HEK293T (cell line): ENCODE measurements at regions not wholly inside any gene's neighbourhood (a gene's known extent, or its start where the extent isn't known, plus 50 kb on each side); places are given as distances from the start of the nearest gene placed in this dataset.

ENCODE experiments used
- BHLHE40 ChIP-seq: fragments of 450-650 bp; IDR thresholded peaks from 2 replicates; pipeline ENCODE4 v1.6.1; 2016; ENCODE audit warnings: mild to moderate bottlenecking, moderate library complexity, borderline replicate concordance
- CTBP1 ChIP-seq: fragments of 450-650 bp; IDR thresholded peaks from 2 replicates; pipeline ENCODE4 v1.6.1; 2016; ENCODE audit warnings: borderline replicate concordance
- FOXA1 ChIP-seq: fragments of 450-650 bp; IDR thresholded peaks from 2 replicates; pipeline ENCODE4 v1.6.1; 2016; ENCODE audit warnings: mild to moderate bottlenecking
- FOXK2 ChIP-seq: fragments of 450-650 bp; IDR thresholded peaks from 2 replicates; pipeline ENCODE4 v1.6.1; 2016; ENCODE audit warnings: mild to moderate bottlenecking
- FOXM1 ChIP-seq: fragments of 450-650 bp; IDR thresholded peaks from 2 replicates; pipeline ENCODE4 v1.6.1; 2017; ENCODE audit warnings: mild to moderate bottlenecking, borderline replicate concordance
- L3MBTL2 ChIP-seq: fragments of 450-650 bp; conservative IDR thresholded peaks from 2 replicates; pipeline ENCODE4 v1.6.1; 2016; ENCODE audit warnings: mild to moderate bottlenecking
- LEF1 ChIP-seq: fragments of 450-650 bp; IDR thresholded peaks from 2 replicates; pipeline ENCODE4 v1.6.1; 2017; ENCODE audit warnings: mild to moderate bottlenecking, borderline replicate concordance
- NFRKB ChIP-seq: fragments of 450-650 bp; IDR thresholded peaks from 2 replicates; pipeline ENCODE4 v1.6.1; 2016; ENCODE audit warnings: mild to moderate bottlenecking, moderate library complexity
- SP1 ChIP-seq: fragments of 450-650 bp; IDR thresholded peaks from 2 replicates; pipeline ENCODE4 v1.6.1; 2017
- SUZ12 ChIP-seq: fragments of 450-650 bp; IDR thresholded peaks from 2 replicates; pipeline ENCODE4 v1.6.1; 2016; ENCODE audit warnings: mild to moderate bottlenecking

DNA sequence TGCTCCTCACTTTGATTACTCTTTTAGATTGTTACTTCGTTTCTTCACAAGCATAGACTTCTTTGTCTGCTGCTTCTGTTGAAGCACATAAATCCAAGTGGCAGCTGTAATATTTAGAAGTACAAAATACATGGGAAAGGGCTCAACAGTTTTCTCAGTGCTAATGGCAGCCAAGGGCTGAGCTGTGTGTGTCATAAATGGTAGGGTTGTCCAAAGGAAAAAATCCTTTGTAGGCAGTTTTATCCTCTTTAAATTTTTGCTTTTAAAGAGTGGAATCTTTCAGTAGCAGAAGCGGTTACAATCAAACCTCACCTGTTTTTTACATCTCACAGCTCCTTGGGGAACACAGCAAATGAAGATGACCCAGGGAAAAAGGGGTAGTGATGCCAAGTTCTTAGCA is 650.8 kb downstream of the PLPP3 start:
- TF ChIP-seq FOXA1 (no peak), CTBP1 (no peak), SUZ12 (no peak), BHLHE40 (no peak), NFRKB (no peak), SP1 (no peak), L3MBTL2 (no peak), FOXM1 (no peak), FOXK2 (no peak), LEF1 (no peak)
